ENCODE measurements at regions not wholly inside any gene's neighbourhood (a gene's known extent, or its start where the extent isn't known, plus 50 kb on each side); places are given as distances from the start of the nearest gene placed in this dataset.

GRCh38 chr12:25813843-25814242 lies 144.6 kb upstream of the RASSF8 start:
- TF ChIP-seq CTCF (optimal IDR thresholded peaks at IDR 0.05 in 1 of 3, IDR thresholded peaks at IDR 0.05 in 1 of 3, conservative IDR thresholded peaks at IDR 0.05 in 1 of 3; ENCODE audit: extremely low read depth in 1 of 3, insufficient read depth in 2 of 3, low read length in 3 of 3) (no peak), EZH2 (IDR thresholded peaks at IDR 0.05; ENCODE audit: low read length) (no peak)
